ENCODE measurements at regions not wholly inside any gene's neighbourhood (a gene's known extent, or its start where the extent isn't known, plus 50 kb on each side); places are given as distances from the start of the nearest gene placed in this dataset.
"Not testable (repeated sequence)": the region's sequence is repeated elsewhere in the genome, so short reads cannot be mapped to it uniquely, and the experiment has no call there.

DNA sequence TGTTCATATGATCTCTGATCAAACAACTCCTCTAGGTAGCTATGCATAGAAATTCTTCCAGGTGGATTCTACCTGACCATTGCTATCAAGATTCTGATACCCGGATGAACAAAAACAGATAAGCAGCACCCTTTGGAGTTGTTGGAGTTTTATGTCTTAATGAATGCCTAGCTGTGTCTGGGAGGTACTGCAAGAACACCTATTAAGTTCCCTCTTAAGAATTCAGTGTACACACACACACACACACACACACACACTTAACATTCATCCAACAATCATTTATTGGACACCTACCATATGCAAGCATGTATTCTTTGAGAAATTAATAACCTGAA, 58.1 kb upstream of the FNDC3B start:
- no peak for DNase-seq (ENCODE audit: low spot score)

DNA sequence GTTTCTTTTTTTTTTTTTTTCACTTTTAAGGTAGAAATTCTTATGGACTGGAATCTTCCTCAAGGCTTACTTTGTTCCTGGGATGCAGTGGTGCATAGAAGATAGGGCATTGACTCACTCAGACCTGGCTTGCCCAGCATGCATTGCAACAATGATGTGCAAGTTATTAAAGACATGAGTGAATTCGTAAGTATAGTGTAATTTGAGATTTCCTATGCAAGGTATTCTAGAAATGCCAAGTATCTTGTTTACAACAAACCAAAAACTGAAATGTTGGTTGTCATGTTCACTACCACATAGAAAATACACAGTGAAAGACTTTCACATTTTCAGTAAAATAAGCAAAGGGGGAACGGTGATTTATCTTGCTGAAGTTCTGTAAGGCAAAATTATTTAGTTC, 56.5 kb upstream of the FNDC3B start:
- peak; percentile 66 for DNase-seq (ENCODE audit: low spot score)

DNA sequence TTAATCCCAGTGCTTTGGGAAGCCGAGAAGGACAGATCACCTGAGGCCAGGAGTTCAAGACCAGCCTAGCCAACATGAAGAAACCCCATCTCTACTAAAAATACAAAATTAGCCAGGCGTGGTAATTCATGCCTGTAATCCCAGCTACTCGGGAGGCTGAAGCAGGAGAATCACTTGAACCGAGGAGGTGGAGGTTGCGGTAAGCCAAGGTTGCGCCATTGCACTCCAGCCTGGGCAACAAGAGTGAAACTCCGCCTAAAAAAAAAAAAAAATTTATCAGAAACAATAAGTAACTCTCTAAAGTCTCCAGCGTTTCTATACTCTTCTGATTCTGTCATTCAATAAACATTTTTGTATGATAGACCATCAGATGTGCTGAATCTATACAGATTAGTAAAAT, 55.7 kb upstream of the FNDC3B start:
- DNase-seq (ENCODE audit: low spot score) = not testable (repeated sequence)

DNA sequence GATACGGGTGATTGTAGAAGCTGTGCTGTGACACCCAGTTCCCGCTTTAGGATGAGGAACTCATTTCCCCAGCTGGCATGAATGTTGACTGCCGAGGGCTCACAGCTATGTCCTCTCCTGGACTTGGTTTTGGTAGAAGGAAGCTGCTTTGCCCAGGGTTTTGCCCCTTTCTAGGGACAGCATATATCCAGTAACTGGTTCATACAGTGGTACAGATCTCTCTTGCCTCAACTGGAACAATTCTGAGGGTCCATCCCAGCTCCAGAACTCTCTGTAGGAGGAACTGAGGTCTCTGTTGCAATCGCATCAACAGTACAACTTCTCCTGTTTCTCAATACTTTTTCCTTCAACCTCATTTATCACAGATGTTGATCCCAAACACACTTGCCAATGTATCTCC, 54.5 kb upstream of the FNDC3B start:
- no peak for DNase-seq (ENCODE audit: low spot score)

DNA sequence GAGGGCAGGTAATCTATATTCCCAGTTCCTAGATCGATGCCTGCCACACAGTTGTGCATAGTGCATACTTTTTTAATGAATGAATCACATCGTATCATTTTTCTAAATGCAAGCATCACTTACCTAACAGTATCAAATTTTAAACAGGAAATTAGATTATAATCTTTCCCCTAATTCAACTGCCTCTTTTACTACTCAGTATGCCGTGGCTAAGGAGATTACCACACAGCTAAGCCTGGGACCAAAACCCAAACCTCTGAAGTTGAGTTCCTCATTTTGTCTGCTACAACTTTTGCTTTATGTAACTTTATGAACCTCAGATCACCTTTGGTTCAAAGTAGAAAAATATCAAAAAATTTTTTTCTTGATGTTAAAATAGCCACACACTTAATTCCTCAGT, 53.2 kb upstream of the FNDC3B start:
- no peak for DNase-seq (ENCODE audit: low spot score)

DNA sequence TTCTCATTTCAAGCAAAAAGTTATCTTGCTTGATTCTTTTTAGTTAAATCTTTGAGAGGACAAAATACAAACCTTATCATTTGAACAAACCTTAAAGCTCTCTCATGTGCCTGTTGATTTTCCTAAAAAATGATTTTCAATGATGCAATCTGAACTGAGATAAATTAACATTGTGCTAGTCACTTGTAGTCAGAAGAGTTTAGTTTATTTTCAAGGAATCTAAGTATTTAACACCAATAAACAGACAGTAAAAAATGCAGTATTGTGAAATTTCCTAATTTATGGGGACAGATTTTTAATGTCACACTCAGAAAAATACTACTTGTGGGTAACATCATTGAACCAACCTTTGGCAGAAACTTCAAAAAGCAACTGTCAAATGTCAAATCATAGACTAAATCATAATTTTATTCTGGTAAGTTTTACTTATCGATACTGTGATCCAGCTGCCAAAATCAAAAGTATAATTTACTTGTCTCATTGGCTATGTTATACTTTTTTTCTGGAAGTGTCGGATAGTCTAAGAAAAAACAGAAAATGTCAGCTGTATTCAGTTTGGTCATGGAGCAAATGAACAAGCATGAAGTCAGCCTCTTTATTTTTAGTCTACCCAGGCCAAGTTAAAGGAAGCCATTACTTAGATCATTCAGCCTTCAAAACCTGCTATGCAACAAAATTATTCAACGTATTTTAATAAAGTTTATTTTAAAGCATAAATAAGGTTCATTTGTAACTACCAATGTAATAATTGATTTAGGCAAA, 52.4 kb upstream of the FNDC3B start:
- DNase-seq (ENCODE audit: low spot score) = no peak

Measured in H4 (cell line).